ENCODE measurements at regions not wholly inside any gene's neighbourhood (a gene's known extent, or its start where the extent isn't known, plus 50 kb on each side); places are given as distances from the start of the nearest gene placed in this dataset.

DNA sequence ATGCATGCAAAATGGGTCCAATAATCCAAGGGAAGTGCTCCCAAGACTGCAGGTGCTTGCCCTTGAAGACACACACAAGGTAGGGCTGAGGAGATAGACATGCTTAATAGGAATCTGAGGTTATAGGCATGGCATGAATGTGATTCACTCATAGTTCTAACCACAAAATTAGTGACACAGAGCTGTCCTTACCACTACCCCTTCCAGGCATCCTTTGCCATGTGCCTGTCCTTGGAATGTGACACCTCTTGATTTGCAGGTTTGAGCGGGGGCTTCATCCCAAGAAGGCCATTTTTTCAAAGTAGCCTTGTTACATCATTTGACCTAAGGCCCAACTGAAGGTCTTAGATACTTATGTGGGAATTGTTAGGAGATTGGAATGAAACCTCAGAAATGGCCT is 112.5 kb downstream of the CCNG2 start:
- no TSS peak for BruUV-seq (replicated peaks)
- Histone ChIP-seq H3K4me2 (ENCODE audit: low read depth, low read length) (no peak overlapping the region), H3K27me3 (ENCODE audit: control insufficient read depth in 1 of 2, insufficient read depth in 2 of 2, low read length in 2 of 2) (no peaks in the 10 kb centered on the region), H4K20me1 (ENCODE audit: insufficient read depth, low read length) (no peaks in the 10 kb centered on the region), H3K9me3 (ENCODE audit: low read length) (peaks cover 5% of the 10 kb centered on the region; the same call in 1 of the 2 replicates), H3K4me1 (ENCODE audit: insufficient read depth, low read length) (no peaks in the 10 kb centered on the region), H2AFZ (ENCODE audit: low read length) (no peak overlapping the region), H3K79me2 (ENCODE audit: insufficient read depth, low read length) (no peaks in the 10 kb centered on the region), H3K27ac (ENCODE audit: extremely low read length, insufficient read depth, low read length) (no peak overlapping the region), H3K36me3 (replicated peaks in 1 of 2; ENCODE audit: control insufficient read depth in 1 of 2, insufficient read depth in 2 of 2, low read length in 2 of 2) (no peaks in the 10 kb centered on the region), H3K9ac (ENCODE audit: insufficient read depth, low read depth, low read length) (no peak overlapping the region), H3K4me3 (replicated peaks in 1 of 3; ENCODE audit: insufficient read depth in 1 of 3, low read depth in 2 of 3, low read length in 3 of 3) (no peak overlapping the region)
- FAIRE-seq: no peak
- no peak for DNase-seq (ENCODE audit: low spot score)
- intact Hi-C loops (cut with micrococcal nuclease; ENCODE audit: unreplicated experiment): no loop called here
- WGBS (ENCODE audit: low lambda C conversion rate): 0% methylated on average over 1 of the region's 1 CpG
- no peak for ATAC-seq
- ChIA-PET CTCF (ENCODE audit: low intra/inter-chr PET ratio, low total read pairs) (no interaction called here), POLR2A (no interaction called here)
- in situ Hi-C loops (cut with HindIII; ENCODE audit: extremely low pct_ligation_motif_present, low pct_unique_long_range_greater_than_20kb): no loop called here
- TF ChIP-seq ZNF570 (CRISPR knock-in tag; IDR thresholded peaks at IDR 0.05; ENCODE audit: borderline replicate concordance) (no peak), NONO (IDR thresholded peaks at IDR 0.05) (no peak), NONO (CRISPR knock-in tag; conservative IDR thresholded peaks at IDR 0.05) (no peak)
- TF ChIP-seq, protein P1, sequence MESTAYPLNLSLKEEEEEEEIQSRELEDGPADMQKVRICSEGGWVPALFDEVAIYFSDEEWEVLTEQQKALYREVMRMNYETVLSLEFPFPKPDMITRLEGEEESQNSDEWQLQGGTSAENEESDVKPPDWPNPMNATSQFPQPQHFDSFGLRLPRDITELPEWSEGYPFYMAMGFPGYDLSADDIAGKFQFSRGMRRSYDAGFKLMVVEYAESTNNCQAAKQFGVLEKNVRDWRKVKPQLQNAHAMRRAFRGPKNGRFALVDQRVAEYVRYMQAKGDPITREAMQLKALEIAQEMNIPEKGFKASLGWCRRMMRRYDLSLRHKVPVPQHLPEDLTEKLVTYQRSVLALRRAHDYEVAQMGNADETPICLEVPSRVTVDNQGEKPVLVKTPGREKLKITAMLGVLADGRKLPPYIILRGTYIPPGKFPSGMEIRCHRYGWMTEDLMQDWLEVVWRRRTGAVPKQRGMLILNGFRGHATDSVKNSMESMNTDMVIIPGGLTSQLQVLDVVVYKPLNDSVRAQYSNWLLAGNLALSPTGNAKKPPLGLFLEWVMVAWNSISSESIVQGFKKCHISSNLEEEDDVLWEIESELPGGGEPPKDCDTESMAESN (CRISPR knock-in tag; conservative IDR thresholded peaks at IDR 0.05): no peak

DNA sequence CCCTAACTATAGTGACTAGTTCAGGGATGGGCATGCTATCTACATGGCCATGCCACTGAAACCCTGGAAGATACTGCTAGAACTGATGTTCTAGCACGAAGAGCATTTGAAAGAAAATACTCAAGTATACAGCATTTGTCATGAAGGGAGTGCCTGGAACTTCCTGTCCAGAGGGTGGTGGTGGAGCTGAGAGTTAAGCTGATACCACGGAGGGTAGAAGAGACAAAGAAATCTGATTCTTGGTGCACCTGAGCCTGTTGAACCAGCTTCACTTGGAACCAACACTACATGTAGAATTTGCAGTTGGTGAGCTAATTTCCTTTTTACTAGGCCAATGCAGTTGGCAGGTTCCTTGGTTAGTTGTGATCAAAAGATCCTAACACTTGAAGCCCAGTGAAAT is 116.4 kb downstream of the CCNG2 start:
- intact Hi-C loops (cut with micrococcal nuclease; ENCODE audit: unreplicated experiment) (no loop called here), in situ Hi-C loops (cut with HindIII; ENCODE audit: extremely low pct_ligation_motif_present, low pct_unique_long_range_greater_than_20kb) (no loop called here)
- H3K27me3 ChIP-seq (ENCODE audit: control insufficient read depth in 1 of 2, insufficient read depth in 2 of 2, low read length in 2 of 2): no peaks in the 10 kb centered on the region
- H3K4me3 ChIP-seq (replicated peaks in 1 of 3; ENCODE audit: insufficient read depth in 1 of 3, low read depth in 2 of 3, low read length in 3 of 3): no peak overlapping the region
- H3K27ac ChIP-seq (ENCODE audit: extremely low read length, insufficient read depth, low read length): no peak overlapping the region
- no TSS peak for BruUV-seq (replicated peaks)
- ChIA-PET CTCF (ENCODE audit: low intra/inter-chr PET ratio, low total read pairs) (no interaction called here), POLR2A (no interaction called here)
- H3K9ac ChIP-seq (ENCODE audit: insufficient read depth, low read depth, low read length): no peak overlapping the region
- H3K4me2 ChIP-seq (ENCODE audit: low read depth, low read length): no peak overlapping the region
- no peaks in the 10 kb centered on the region for H3K36me3 ChIP-seq (replicated peaks in 1 of 2; ENCODE audit: control insufficient read depth in 1 of 2, insufficient read depth in 2 of 2, low read length in 2 of 2)
- no peaks in the 10 kb centered on the region for H3K79me2 ChIP-seq (ENCODE audit: insufficient read depth, low read length)
- ATAC-seq (no peak), DNase-seq (ENCODE audit: low spot score) (no peak), FAIRE-seq (no peak)
- WGBS (ENCODE audit: low lambda C conversion rate): 4% methylated on average over 2 of the region's 2 CpGs
- H4K20me1 ChIP-seq (ENCODE audit: insufficient read depth, low read length): no peaks in the 10 kb centered on the region
- H3K9me3 ChIP-seq (ENCODE audit: low read length): no peaks in the 10 kb centered on the region
- no peaks in the 10 kb centered on the region for H3K4me1 ChIP-seq (ENCODE audit: insufficient read depth, low read length)
- no peak overlapping the region for H2AFZ ChIP-seq (ENCODE audit: low read length)
- TF ChIP-seq, protein P2, sequence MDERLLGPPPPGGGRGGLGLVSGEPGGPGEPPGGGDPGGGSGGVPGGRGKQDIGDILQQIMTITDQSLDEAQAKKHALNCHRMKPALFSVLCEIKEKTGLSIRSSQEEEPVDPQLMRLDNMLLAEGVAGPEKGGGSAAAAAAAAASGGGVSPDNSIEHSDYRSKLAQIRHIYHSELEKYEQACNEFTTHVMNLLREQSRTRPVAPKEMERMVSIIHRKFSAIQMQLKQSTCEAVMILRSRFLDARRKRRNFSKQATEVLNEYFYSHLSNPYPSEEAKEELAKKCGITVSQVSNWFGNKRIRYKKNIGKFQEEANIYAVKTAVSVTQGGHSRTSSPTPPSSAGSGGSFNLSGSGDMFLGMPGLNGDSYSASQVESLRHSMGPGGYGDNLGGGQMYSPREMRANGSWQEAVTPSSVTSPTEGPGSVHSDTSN (CRISPR knock-in tag; IDR thresholded peaks at IDR 0.05): no peak
- TF ChIP-seq ZNF33A (CRISPR knock-in tag; IDR thresholded peaks at IDR 0.05; ENCODE audit: borderline replicate concordance): no peak
- TF ChIP-seq ZNF460 (CRISPR knock-in tag; IDR thresholded peaks at IDR 0.05; ENCODE audit: borderline replicate concordance): no peak
- TF ChIP-seq ATF7 (IDR thresholded peaks at IDR 0.05): no peak
- TF ChIP-seq ATF7 (CRISPR knock-in tag; IDR thresholded peaks at IDR 0.05): no peak
- no peak for TF ChIP-seq FLYWCH1 (CRISPR knock-in tag; IDR thresholded peaks at IDR 0.05)
- no peak for TF ChIP-seq BRD4 (CRISPR knock-in tag; IDR thresholded peaks at IDR 0.05)
- TF ChIP-seq, protein P3, sequence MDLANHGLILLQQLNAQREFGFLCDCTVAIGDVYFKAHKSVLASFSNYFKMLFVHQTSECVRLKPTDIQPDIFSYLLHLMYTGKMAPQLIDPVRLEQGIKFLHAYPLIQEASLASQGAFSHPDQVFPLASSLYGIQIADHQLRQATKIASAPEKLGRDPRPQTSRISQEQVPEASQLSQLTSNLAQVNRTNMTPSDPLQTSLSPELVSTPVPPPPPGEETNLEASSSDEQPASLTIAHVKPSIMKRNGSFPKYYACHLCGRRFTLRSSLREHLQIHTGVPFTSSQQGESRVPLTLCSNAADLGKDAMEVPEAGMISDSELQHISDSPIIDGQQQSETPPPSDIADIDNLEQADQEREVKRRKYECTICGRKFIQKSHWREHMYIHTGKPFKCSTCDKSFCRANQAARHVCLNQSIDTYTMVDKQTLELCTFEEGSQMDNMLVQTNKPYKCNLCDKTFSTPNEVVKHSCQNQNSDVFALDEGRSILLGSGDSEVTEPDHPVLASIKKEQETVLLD (CRISPR knock-in tag; IDR thresholded peaks at IDR 0.05; ENCODE audit: low read depth): no peak
- TF ChIP-seq, protein P4, sequence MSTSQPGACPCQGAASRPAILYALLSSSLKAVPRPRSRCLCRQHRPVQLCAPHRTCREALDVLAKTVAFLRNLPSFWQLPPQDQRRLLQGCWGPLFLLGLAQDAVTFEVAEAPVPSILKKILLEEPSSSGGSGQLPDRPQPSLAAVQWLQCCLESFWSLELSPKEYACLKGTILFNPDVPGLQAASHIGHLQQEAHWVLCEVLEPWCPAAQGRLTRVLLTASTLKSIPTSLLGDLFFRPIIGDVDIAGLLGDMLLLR (CRISPR knock-in tag; IDR thresholded peaks at IDR 0.05): no peak
- TF ChIP-seq, protein P5, sequence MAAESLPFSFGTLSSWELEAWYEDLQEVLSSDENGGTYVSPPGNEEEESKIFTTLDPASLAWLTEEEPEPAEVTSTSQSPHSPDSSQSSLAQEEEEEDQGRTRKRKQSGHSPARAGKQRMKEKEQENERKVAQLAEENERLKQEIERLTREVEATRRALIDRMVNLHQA (CRISPR knock-in tag; IDR thresholded peaks at IDR 0.05): no peak
- TF ChIP-seq STAG1 (CRISPR knock-in tag; IDR thresholded peaks at IDR 0.05): no peak
- no peak for TF ChIP-seq EEA1 (CRISPR knock-in tag; IDR thresholded peaks at IDR 0.05; ENCODE audit: borderline replicate concordance)

Data from HepG2 (cell line).